RWPE2 (cell line): ENCODE measurements at regions not wholly inside any gene's neighbourhood (a gene's known extent, or its start where the extent isn't known, plus 50 kb on each side); places are given as distances from the start of the nearest gene placed in this dataset.

ENCODE experiments used
- ATAC-seq: fragments of 200-7000 bp; cut with Tn5 transposase; 3 replicates; pipeline ENCODE4 v1.9.1; 2021; ENCODE audit warnings: low read depth
- DNase-seq: peaks from one replicate; pipeline ENCODE4 v3.0.0-alpha.2; 2020; ENCODE audit warnings: low spot score
- H3K27ac ChIP-seq: fragments of 450-650 bp; 2 replicates; pipeline ENCODE4 v1.5.1; 2017; ENCODE audit warnings: mild to moderate bottlenecking; ENCODE audit not compliant: poor library complexity, severe bottlenecking
- H3K27me3 ChIP-seq: fragments of 250-450 bp; sonication (Bioruptor Pico); 2 replicates; pipeline ENCODE4 v1.5.1; 2021; ENCODE audit warnings: mild to moderate bottlenecking, moderate library complexity; ENCODE audit not compliant: insufficient read depth, poor library complexity, severe bottlenecking
- H3K36me3 ChIP-seq: fragments of 250-450 bp; sonication (Bioruptor Pico); 2 replicates; pipeline ENCODE4 v1.5.1; 2020; ENCODE audit warnings: low read depth, mild to moderate bottlenecking, moderate library complexity
- H3K4me1 ChIP-seq: fragments of 250-450 bp; sonication (Bioruptor Pico); 2 replicates; pipeline ENCODE4 v1.5.1; 2021; ENCODE audit warnings: mild to moderate bottlenecking, moderate library complexity; ENCODE audit not compliant: insufficient read depth, poor library complexity, severe bottlenecking
- H3K4me3 ChIP-seq: fragments of 250-450 bp; sonication (Bioruptor Pico); 2 replicates; pipeline ENCODE4 v1.5.1; 2021; ENCODE audit warnings: mild to moderate bottlenecking, moderate library complexity; ENCODE audit not compliant: severe bottlenecking
- H3K9me3 ChIP-seq: fragments of 250-450 bp; sonication (Bioruptor Pico); 2 replicates; pipeline ENCODE4 v1.5.1; 2021; ENCODE audit warnings: mild to moderate bottlenecking, moderate library complexity; ENCODE audit not compliant: severe bottlenecking
- TF ChIP-seq, protein P1 (sequence below): fragments of 450-650 bp; IDR thresholded peaks from one replicate; pipeline ENCODE4 v1.5.1; 2017; ENCODE audit warnings: mild to moderate bottlenecking, moderate library complexity; ENCODE audit not compliant: poor library complexity, severe bottlenecking

GRCh38 chr4:67158666-67159065 lies 386.6 kb downstream of the CENPC start:
- Histone ChIP-seq H3K4me3 (no peak overlapping the region), H3K4me1 (no peaks in the 10 kb centered on the region), H3K27me3 (no peaks in the 10 kb centered on the region), H3K27ac (no peak overlapping the region), H3K36me3 (no peaks in the 10 kb centered on the region), H3K9me3 (no peaks in the 10 kb centered on the region)
- DNase-seq, result no peak
- ATAC-seq, result no peak
- TF ChIP-seq, protein P1, sequence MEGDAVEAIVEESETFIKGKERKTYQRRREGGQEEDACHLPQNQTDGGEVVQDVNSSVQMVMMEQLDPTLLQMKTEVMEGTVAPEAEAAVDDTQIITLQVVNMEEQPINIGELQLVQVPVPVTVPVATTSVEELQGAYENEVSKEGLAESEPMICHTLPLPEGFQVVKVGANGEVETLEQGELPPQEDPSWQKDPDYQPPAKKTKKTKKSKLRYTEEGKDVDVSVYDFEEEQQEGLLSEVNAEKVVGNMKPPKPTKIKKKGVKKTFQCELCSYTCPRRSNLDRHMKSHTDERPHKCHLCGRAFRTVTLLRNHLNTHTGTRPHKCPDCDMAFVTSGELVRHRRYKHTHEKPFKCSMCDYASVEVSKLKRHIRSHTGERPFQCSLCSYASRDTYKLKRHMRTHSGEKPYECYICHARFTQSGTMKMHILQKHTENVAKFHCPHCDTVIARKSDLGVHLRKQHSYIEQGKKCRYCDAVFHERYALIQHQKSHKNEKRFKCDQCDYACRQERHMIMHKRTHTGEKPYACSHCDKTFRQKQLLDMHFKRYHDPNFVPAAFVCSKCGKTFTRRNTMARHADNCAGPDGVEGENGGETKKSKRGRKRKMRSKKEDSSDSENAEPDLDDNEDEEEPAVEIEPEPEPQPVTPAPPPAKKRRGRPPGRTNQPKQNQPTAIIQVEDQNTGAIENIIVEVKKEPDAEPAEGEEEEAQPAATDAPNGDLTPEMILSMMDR, result no peak

- Histone ChIP-seq H3K27ac (no peak overlapping the region), H3K36me3 (no peaks in the 10 kb centered on the region), H3K27me3 (no peaks in the 10 kb centered on the region), H3K9me3 (no peaks in the 10 kb centered on the region), H3K4me1 (no peaks in the 10 kb centered on the region), H3K4me3 (no peak overlapping the region)
- ATAC-seq (no peak), DNase-seq (no peak)
- TF ChIP-seq, protein P1, result no peak
These were observed 392.3 kb downstream of the CENPC start for GRCh38 chr4:67152976-67153375.

- no peaks in the 10 kb centered on the region for H3K4me1 ChIP-seq
- H3K27ac ChIP-seq, result no peak overlapping the region
- ATAC-seq (no peak), DNase-seq (no peak)
- no peaks in the 10 kb centered on the region for H3K36me3 ChIP-seq
- no peaks in the 10 kb centered on the region for H3K9me3 ChIP-seq
- TF ChIP-seq, protein P1, result no peak
- no peaks in the 10 kb centered on the region for H3K27me3 ChIP-seq
- no peak overlapping the region for H3K4me3 ChIP-seq
These were observed 393.6 kb downstream of the CENPC start for GRCh38 chr4:67151376-67152343.

GRCh38 chr4:67141586-67141985 lies 403.7 kb downstream of the CENPC start:
- TF ChIP-seq, protein P1, result no peak
- no peaks in the 10 kb centered on the region for H3K27me3 ChIP-seq
- H3K9me3 ChIP-seq, result no peaks in the 10 kb centered on the region
- no peaks in the 10 kb centered on the region for H3K36me3 ChIP-seq
- no peak overlapping the region for H3K4me3 ChIP-seq
- no peak for DNase-seq
- no peak for ATAC-seq
- no peaks in the 10 kb centered on the region for H3K4me1 ChIP-seq
- no peak overlapping the region for H3K27ac ChIP-seq

DNA sequence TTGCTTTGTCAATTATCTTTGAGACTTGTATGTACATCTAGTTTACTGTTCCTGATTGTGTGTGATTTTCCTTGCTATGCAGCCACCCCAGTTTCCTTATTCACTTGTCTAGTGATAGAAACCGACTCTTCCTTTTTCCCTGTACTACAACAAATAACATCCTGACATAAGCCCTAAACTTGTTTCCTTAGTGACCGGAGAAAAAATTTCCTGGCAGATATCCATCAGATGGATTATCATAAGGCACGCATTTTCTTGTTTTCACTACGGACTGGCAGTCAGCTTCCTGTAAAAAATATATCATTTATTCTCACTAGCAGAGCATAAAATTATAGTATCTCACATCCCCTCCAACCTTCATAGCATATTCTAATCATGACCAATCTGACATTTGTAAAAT lies 410.7 kb downstream of the CENPC start:
- no peaks in the 10 kb centered on the region for H3K4me1 ChIP-seq
- H3K27ac ChIP-seq, result no peak overlapping the region
- TF ChIP-seq, protein P1, result no peak
- DNase-seq, result no peak
- no peaks in the 10 kb centered on the region for H3K27me3 ChIP-seq
- no peaks in the 10 kb centered on the region for H3K36me3 ChIP-seq
- H3K9me3 ChIP-seq, result no peaks in the 10 kb centered on the region
- no peak for ATAC-seq
- no peak overlapping the region for H3K4me3 ChIP-seq
